ENCODE measurements at regions not wholly inside any gene's neighbourhood (a gene's known extent, or its start where the extent isn't known, plus 50 kb on each side); places are given as distances from the start of the nearest gene placed in this dataset.
A peak's percentile ranks its signal among the peaks of the same experiment; 100 is the strongest.
"Not testable (repeated sequence)": the region's sequence is repeated elsewhere in the genome, so short reads cannot be mapped to it uniquely, and the experiment has no call there.

DNA sequence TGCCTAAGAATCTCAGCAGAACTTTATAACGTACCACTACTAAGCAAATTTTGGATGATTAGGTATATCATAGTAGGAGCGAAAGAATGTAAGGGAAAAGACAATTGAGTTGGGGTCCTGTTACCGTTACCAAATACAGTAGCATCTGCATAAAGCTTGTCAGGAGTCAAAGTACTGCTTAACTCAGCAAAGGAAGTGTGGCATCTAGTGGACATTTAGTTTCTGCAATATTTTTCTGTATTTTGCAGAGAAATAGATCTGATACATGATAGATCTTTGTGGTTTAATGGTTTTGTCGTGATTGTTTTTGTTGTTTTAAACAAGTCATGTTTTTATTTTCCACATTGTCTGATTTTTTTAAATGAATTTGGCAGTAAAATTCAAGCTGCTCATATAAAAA lies 81.0 kb upstream of the SMARCAD1 start:
- in situ Hi-C loops (cut with HindIII; ENCODE audit: low pct_unique_long_range_greater_than_20kb, low sequenced_read_pairs) = no loop called here
- peak; percentile 34 for DNase-seq (ENCODE audit: low read depth, low spot score)

DNA sequence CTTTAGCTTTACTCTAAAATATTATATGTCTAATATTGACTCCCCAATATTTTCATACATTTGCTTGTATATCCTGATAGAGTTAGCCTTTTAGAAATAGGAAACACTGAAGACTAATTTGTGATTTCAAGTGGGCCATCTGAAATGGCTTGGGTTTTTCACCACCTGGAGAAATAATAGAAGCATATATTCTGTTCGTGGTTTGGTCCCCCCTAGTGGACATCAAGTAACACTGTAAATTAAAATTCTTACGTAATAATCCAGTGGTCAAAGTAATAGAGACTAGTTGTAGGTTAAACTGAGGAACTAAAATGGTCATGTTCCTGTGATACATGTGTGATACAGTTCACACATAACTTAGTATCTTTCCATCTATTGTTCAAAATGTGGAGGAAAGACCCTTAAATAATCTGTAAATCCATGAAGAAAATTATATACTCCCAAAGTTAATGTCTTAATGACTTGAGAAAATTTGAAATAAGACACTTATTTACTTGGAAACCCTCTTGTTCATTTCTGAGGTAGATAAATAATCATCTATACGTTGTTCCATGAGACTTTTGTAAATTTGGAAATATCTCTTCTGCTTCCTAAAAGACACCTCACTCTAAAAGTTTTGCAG lies 79.8 kb upstream of the SMARCAD1 start:
- DNase-seq (ENCODE audit: low read depth, low spot score) = peak; percentile 56
- in situ Hi-C loops (cut with HindIII; ENCODE audit: low pct_unique_long_range_greater_than_20kb, low sequenced_read_pairs) = no loop called here

DNA sequence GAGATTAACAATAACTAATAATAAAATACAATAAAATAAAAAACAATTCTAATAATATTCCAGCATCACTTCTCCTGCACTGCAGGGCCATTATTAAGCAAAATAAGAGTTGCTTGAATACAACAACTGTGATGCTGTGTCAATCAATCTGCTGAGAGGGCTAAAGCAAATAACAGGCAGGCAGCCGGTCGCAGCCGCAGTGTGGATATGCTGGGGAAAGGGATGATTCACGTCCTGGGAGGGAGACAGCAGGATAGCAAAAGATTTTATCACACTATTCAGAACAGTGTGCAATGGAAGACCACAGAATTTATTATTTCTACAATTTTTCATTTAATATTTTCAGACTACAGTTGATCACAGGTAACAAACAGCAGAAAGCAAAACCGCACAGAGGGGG lies 76.5 kb upstream of the SMARCAD1 start:
- in situ Hi-C loops (cut with HindIII; ENCODE audit: low pct_unique_long_range_greater_than_20kb, low sequenced_read_pairs) = no loop called here
- no peak for DNase-seq (ENCODE audit: low read depth, low spot score)

DNA sequence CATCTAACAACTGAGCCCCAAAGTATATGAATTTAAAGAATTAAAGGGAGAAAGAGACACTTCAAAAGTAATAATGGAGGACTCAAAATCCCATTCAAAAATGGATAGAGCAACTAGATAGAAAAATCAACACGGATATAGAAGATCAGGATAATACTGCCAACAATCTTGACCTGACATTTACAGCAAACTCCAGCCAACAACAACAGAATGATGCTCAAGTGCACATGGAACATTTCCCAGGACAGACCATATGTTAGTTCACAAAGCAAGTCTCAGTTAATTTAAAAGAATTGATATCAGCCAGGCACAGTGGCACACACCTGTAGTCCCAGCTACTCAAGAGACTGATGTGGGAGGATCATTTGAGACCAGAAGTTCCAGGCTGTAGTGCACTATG lies 72.0 kb upstream of the SMARCAD1 start:
- in situ Hi-C loops (cut with HindIII; ENCODE audit: low pct_unique_long_range_greater_than_20kb, low sequenced_read_pairs) = no loop called here
- no peak for DNase-seq (ENCODE audit: low read depth, low spot score)

DNA sequence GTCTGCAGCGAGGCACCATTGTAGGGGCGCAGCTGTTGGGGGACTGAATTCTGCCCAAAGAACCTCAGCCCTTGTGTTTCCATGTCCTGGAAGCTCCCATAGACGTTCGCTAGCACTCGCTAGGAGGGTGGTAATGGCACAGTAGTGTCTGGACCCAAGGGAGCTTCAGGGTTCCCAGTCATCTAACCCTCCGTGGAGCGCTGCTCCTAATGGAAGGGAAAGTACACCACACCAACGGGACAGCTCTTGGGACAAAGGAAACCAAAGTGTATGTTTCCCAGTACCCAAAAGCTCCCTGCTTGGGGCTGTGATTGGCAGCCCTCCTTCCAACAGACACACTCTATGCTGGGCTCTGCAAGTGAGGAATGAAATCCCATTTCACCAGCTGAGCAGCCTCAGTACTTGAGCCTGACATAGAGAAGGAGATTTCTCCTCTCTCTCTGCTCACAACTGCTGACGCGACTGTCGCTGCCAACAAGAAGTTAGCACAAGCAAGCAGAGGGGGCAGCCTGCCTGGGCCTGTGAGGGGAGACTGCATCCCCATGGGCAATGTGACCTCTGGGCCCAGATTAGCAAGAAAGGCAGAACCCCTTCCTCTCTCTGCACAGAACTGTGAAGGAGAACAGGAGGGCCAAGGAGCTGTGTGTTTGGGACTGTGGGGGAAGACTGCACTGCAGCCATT lies 67.6 kb upstream of the SMARCAD1 start:
- in situ Hi-C loops (cut with HindIII; ENCODE audit: low pct_unique_long_range_greater_than_20kb, low sequenced_read_pairs) = no loop called here
- no peak for DNase-seq (ENCODE audit: low read depth, low spot score)

DNA sequence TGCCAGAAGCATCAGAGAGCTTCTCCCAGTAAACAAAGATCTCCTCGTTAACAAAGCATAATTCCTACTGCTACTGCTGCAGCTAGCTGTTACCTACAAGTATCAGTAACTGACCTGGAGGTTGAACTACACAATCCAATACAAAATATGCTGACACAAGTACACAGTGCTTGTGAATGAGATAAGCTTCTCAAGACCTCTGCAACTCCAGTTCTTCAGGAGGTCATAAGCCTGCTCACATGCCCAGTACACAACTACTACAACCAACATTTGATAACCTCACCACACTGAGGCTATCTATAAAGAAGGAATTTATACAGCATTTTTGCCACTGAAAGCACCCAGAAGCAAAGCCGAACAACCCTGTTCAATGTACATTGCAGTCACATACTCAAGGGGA lies 66.7 kb upstream of the SMARCAD1 start:
- in situ Hi-C loops (cut with HindIII; ENCODE audit: low pct_unique_long_range_greater_than_20kb, low sequenced_read_pairs) = no loop called here
- no peak for DNase-seq (ENCODE audit: low read depth, low spot score)

DNA sequence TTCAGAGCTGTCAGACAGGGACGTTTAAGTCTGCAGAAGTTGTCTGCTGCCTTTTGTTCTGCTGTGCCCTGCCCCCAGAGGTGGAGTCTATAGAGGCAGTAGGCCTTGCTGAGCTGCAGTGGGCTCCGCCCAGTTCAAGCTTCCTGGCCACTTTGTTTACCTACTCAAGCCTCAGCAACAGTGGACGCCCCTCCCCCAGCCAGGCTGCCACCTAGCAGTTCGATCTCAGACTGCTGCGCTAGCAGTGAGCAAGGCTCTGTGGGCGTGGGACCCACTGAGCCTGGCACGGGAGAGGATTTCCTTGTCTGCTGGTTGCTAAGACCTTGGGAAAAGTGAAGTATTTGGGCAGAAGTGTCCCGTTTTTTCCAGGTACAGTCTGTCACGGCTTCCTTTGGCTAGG lies 59.6 kb upstream of the SMARCAD1 start:
- in situ Hi-C loops (cut with HindIII; ENCODE audit: low pct_unique_long_range_greater_than_20kb, low sequenced_read_pairs); DNase-seq (ENCODE audit: low read depth, low spot score): not testable (repeated sequence)

DNA sequence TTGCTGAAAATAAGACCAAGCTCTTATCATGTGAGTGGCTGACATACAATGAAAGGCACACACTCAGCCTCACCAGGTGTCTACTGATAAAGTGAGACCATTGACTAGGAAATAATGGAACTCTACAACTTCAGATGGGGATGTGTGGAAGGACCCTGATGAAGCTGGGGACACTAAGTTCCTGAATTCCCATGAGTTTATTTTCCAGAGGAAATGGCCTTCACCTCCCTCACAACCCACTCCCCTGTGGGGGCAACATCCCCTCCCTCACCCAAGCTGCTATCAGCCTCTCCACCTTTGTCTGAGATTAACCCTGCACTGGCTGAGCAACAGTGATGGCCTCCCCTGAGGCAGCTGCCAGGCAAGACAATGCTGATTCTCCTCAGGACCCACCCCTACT lies 55.2 kb upstream of the SMARCAD1 start:
- in situ Hi-C loops (cut with HindIII; ENCODE audit: low pct_unique_long_range_greater_than_20kb, low sequenced_read_pairs) = no loop called here
- DNase-seq (ENCODE audit: low read depth, low spot score) = no peak

DNA sequence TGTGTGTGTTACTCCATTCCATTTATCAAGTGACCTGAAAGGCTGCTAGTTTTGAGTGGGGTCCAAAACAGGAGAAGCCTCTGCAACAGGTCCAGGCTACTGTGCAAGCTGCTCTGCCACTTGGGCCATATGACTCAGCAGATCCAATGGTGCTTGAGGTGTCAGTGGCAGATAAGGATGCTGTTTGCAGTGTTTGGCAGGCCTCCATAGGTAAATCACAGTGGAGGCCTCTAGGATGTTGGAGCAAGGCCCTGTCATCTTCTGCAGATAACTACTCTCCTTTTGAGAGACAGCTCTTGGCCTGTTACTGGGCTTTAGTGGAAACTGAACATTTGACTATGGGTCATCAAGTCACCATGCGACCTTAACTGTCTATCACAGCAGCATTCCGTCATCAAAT lies 52.3 kb upstream of the SMARCAD1 start:
- in situ Hi-C loops (cut with HindIII; ENCODE audit: low pct_unique_long_range_greater_than_20kb, low sequenced_read_pairs); DNase-seq (ENCODE audit: low read depth, low spot score): not testable (repeated sequence)

DNA sequence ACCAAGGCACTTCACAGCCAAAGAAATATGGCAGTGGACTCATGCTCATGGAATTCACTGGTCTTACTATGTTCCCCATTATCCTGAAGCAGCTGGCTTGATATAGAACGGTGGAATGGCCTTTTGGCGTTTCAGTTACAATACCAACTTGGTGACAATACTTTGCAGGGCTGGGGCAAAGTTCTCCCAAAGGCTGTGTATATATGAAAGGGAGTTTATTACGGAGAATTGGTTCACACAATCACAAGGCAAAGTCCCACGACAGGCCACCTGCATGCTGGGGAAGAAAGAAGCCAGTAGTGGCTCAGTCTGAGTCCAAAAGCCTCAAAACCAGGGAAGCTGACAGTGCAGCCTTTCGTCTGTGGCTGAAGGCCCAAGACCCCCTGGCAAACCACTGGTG lies 50.8 kb upstream of the SMARCAD1 start:
- DNase-seq (ENCODE audit: low read depth, low spot score) = no peak
- in situ Hi-C loops (cut with HindIII; ENCODE audit: low pct_unique_long_range_greater_than_20kb, low sequenced_read_pairs) = no loop called here
